Upper lobe of left lung (tissue), 4 donors: ENCODE measurements at regions not wholly inside any gene's neighbourhood (a gene's known extent, or its start where the extent isn't known, plus 50 kb on each side); places are given as distances from the start of the nearest gene placed in this dataset.

Experiments
- CTCF ChIP-seq, 6 experiments: fragments of 450-650 bp in 4 of 6; fragments of 200-600 bp in 2 of 6; sonication (generic) in 2 of 6; IDR thresholded peaks; one replicate each; pipeline ENCODE4 v1.5.1; 2016 to 2019; ENCODE audit warnings: antibody characterized with exemption in 6 of 6
- POLR2A ChIP-seq, 4 donors: fragments of 450-650 bp; IDR thresholded peaks; one replicate each; pipeline ENCODE4 v1.5.1; 2016 to 2017; ENCODE audit warnings: antibody characterized with exemption in 4 of 4, mild to moderate bottlenecking in 2 of 4
- POLR2AphosphoS5 ChIP-seq, 2 donors: sonication (generic); formaldehyde crosslinking; IDR thresholded peaks; one replicate each; pipeline ENCODE4 v1.5.1; 2017; ENCODE audit warnings: antibody characterized with exemption in 2 of 2

- TF ChIP-seq CTCF (IDR thresholded peaks at IDR 0.05) (no peak), POLR2A (IDR thresholded peaks at IDR 0.05) (no peak), POLR2AphosphoS5 (IDR thresholded peaks at IDR 0.05) (no peak)
These were observed 334.2 kb upstream of the ALCAM start for GRCh38 chr3:105032541-105032940.
